ENCODE measurements at regions not wholly inside any gene's neighbourhood (a gene's known extent, or its start where the extent isn't known, plus 50 kb on each side); places are given as distances from the start of the nearest gene placed in this dataset.

GRCh38 chr11:19577391-19577975, 135.2 kb upstream of the NAV2 start:
- TF ChIP-seq, protein P1, sequence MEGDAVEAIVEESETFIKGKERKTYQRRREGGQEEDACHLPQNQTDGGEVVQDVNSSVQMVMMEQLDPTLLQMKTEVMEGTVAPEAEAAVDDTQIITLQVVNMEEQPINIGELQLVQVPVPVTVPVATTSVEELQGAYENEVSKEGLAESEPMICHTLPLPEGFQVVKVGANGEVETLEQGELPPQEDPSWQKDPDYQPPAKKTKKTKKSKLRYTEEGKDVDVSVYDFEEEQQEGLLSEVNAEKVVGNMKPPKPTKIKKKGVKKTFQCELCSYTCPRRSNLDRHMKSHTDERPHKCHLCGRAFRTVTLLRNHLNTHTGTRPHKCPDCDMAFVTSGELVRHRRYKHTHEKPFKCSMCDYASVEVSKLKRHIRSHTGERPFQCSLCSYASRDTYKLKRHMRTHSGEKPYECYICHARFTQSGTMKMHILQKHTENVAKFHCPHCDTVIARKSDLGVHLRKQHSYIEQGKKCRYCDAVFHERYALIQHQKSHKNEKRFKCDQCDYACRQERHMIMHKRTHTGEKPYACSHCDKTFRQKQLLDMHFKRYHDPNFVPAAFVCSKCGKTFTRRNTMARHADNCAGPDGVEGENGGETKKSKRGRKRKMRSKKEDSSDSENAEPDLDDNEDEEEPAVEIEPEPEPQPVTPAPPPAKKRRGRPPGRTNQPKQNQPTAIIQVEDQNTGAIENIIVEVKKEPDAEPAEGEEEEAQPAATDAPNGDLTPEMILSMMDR (conservative IDR thresholded peaks at IDR 0.05): no peak
- TF ChIP-seq ZFX (IDR thresholded peaks at IDR 0.05): no peak

Measured in C4-2B (cell line).